Epithelial cell of esophagus (primary cell): ENCODE measurements at regions not wholly inside any gene's neighbourhood (a gene's known extent, or its start where the extent isn't known, plus 50 kb on each side); places are given as distances from the start of the nearest gene placed in this dataset.

Experiments
- DNase-seq: peaks from one replicate; pipeline ENCODE4 v3.0.0; 2010; ENCODE audit warnings: low read depth
- H3K4me3 ChIP-seq: 2 replicates; pipeline ENCODE4 v1.5.1; 2011; ENCODE audit warnings: mild to moderate bottlenecking, low read length, control low read depth
- CTCF ChIP-seq: IDR thresholded peaks from 2 replicates; pipeline ENCODE4 v1.5.1; 2011; ENCODE audit warnings: low read depth, mild to moderate bottlenecking, low read length, control low read depth, inconsistent platforms; ENCODE audit not compliant: insufficient read depth; ENCODE audit errors: missing control alignments

GRCh38 chr6:90708206-90708737, 121.4 kb upstream of the MAP3K7 start:
- no peak for TF ChIP-seq CTCF
- H3K4me3 ChIP-seq: no peak overlapping the region
- DNase-seq: no peak

- TF ChIP-seq CTCF: no peak
- DNase-seq: no peak
- no peak overlapping the region for H3K4me3 ChIP-seq
Measured at GRCh38 chr6:90707246-90707645, 120.4 kb upstream of the MAP3K7 start.

DNA sequence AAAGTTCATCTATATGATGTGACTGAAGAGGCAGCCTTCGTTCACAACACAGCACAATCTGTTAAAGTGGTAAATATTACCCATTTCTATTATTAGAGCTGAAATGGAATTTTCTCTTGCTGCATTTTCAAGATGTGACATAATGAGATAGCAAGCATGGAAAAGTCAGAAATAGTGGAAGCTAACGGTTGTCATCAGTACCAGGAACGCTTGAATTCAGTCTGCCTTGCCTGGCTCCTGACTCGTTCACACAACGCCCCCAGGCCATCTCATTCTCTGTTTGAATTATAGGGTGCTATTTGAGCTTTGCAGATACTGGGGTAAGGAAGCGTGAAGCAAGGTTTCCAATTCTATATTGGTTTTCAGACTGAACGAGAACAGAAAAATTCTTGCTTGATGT, 116.5 kb upstream of the MAP3K7 start:
- no peak for TF ChIP-seq CTCF
- DNase-seq: no peak
- no peak overlapping the region for H3K4me3 ChIP-seq

GRCh38 chr6:90701926-90702325, 115.1 kb upstream of the MAP3K7 start:
- no peak for DNase-seq
- TF ChIP-seq CTCF: no peak
- no peak overlapping the region for H3K4me3 ChIP-seq

- no peak for DNase-seq
- TF ChIP-seq CTCF: no peak
- H3K4me3 ChIP-seq: no peak overlapping the region
Measured at GRCh38 chr6:90701146-90701781, 114.4 kb upstream of the MAP3K7 start.

- no peak for TF ChIP-seq CTCF
- no peak overlapping the region for H3K4me3 ChIP-seq
- no peak for DNase-seq
Measured at GRCh38 chr6:90695316-90695715, 108.4 kb upstream of the MAP3K7 start.

GRCh38 chr6:90694802-90695201, 107.9 kb upstream of the MAP3K7 start:
- TF ChIP-seq CTCF: no peak
- DNase-seq: no peak
- H3K4me3 ChIP-seq: no peak overlapping the region
